ENCODE measurements at regions not wholly inside any gene's neighbourhood (a gene's known extent, or its start where the extent isn't known, plus 50 kb on each side); places are given as distances from the start of the nearest gene placed in this dataset.

DNA sequence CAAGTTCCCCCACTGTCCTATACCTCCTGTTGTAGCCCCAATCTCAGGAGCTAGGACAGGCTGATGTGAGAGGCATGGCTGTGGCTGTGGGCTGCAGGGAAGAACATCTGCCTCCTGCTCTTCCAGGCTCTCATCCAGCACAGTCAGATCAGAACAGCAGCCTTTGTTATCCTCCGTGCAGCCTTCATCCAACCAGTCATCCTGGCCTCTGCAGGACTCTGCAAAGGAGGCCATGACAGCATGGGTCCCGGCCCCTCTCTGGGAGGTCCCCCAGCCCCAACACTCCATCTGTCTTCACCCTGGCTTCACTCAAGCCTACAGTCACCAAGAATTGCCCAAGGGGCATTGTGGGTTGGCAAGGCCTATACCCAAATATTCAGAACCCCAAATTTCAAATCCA is 223.2 kb upstream of the COPS8 start:
- in situ Hi-C loops (cut with HindIII; ENCODE audit: low sequenced_read_pairs) = no loop called here
- no peak overlapping the region for H3K4me3 ChIP-seq (ENCODE audit: low read depth, low read length)
- TF ChIP-seq, protein P1, sequence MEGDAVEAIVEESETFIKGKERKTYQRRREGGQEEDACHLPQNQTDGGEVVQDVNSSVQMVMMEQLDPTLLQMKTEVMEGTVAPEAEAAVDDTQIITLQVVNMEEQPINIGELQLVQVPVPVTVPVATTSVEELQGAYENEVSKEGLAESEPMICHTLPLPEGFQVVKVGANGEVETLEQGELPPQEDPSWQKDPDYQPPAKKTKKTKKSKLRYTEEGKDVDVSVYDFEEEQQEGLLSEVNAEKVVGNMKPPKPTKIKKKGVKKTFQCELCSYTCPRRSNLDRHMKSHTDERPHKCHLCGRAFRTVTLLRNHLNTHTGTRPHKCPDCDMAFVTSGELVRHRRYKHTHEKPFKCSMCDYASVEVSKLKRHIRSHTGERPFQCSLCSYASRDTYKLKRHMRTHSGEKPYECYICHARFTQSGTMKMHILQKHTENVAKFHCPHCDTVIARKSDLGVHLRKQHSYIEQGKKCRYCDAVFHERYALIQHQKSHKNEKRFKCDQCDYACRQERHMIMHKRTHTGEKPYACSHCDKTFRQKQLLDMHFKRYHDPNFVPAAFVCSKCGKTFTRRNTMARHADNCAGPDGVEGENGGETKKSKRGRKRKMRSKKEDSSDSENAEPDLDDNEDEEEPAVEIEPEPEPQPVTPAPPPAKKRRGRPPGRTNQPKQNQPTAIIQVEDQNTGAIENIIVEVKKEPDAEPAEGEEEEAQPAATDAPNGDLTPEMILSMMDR (IDR thresholded peaks at IDR 0.05; ENCODE audit: low read depth, low read length) = no peak
- DNase-seq (ENCODE audit: low read depth, low spot score) = no peak

DNA sequence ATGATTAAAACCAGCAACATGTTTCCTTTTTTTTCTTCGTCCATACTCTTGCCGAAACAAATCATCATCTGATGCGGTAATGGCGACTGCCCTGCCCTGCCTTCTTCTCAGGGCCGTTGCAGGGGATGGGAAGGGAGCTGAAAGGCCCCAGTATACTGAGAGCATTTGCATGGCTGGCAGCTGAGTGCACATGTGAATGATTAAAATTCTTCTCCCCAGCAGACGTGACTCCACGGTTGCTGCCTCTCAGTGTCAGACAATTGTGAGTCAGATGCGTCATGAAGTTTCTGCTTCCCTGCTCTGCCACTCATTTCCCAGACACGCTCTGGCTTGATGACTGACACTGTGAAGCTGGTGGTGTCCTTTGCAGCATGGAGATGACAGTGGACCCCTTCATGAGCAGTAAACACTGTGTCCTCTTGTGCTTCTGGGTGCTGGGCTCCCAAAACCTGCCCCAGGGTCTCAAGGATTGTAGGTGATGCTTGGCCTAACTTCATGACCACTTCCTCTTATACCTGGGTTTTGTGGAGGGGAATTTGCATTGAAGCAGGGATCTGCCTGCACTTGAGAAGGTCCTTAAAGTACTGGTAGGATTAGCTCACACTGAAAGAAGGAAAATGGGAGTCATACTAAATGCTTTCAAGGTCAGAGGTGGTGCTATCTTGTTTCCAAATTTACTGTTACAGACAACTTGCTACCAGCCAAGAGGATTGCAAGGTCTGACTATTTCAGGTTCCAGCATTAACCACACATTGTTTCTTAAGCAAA is 222.5 kb upstream of the COPS8 start:
- DNase-seq (ENCODE audit: low read depth, low spot score) = peak; percentile 81
- TF ChIP-seq, protein P1 (IDR thresholded peaks at IDR 0.05; ENCODE audit: low read depth, low read length) = no peak
- in situ Hi-C loops (cut with HindIII; ENCODE audit: low sequenced_read_pairs) = no loop called here
- H3K4me3 ChIP-seq (ENCODE audit: low read depth, low read length) = no peak overlapping the region

DNA sequence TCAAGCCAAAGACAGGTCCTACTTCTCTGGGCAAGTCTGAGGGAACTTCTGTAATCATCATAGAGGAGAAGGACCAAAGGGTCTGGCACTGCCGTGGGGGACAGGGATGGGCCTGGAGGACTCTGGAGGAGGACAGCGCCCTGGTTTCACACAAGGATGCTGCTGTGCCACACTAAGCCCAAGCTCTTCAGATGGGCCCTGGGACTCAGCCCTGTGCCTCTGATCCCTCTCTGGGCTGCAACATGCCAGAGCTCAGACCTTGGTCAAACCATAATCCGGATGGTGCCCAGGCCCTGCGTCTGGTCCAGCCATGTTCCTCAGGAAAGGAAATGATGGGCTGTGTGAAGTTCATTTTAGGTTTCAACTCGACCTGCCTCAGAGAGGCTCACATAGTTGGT is 222.0 kb upstream of the COPS8 start:
- in situ Hi-C loops (cut with HindIII; ENCODE audit: low sequenced_read_pairs) = no loop called here
- TF ChIP-seq, protein P1 (IDR thresholded peaks at IDR 0.05; ENCODE audit: low read depth, low read length) = no peak
- no peak for DNase-seq (ENCODE audit: low read depth, low spot score)
- no peak overlapping the region for H3K4me3 ChIP-seq (ENCODE audit: low read depth, low read length)

DNA sequence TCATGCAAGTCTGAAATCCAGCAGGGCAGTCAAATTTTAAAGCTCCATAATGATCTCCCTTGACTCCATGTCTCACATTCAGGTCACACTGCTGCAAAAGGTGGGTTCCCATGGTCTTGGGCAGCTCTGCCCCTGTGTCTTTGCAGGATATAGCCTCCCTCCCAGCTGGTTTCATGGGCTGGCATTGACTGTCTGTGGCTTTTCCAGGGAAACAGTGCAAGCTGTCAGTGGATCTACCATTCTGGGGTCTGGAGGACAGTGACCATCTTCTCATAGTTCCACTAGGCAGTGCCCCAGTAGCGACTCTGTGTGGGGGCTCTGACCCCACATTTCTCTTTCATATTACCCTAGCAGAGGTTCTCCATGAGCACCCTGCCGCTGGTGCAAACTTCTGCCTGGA is 220.6 kb upstream of the COPS8 start:
- no peak for DNase-seq (ENCODE audit: low read depth, low spot score)
- no peak overlapping the region for H3K4me3 ChIP-seq (ENCODE audit: low read depth, low read length)
- TF ChIP-seq, protein P1 (IDR thresholded peaks at IDR 0.05; ENCODE audit: low read depth, low read length) = no peak
- in situ Hi-C loops (cut with HindIII; ENCODE audit: low sequenced_read_pairs) = no loop called here

DNA sequence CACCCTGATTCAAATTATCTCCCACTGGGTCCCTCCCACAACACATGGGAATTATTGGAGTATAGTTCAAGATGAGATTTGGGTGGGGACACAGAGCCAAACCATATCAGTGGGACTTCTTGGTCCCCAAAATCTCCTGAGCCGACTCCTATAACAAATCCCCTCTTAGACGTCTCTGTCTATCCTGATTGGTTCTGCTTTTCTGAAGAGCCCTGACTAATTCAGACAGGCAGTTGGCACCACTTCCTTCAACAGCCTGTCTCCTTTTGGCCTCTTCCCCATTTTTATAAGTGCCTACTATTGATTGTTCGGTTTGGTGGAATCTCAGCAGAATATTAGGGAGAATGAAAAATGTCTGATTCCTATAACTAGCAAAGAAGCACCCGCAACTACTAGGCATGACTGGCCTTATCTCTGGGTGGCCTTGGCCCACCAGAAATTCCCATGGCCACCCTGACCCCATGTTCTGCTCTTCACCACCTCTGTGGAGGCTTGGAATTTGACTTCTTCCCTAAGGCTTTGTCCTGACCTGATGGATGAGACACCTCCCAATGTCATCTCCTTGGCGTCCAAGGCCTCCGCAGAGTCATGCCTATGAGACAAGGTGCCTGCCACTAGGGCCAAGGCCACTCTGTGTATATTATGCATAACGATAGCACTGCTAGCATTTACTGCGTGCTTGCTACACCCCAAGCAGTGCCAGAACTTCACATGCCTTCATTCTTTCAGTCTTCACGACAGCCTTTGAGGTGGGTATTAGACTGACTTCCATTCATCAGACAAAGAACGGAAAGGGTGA is 218.9 kb upstream of the COPS8 start:
- DNase-seq (ENCODE audit: low read depth, low spot score) = no peak
- H3K4me3 ChIP-seq (ENCODE audit: low read depth, low read length) = no peak overlapping the region
- TF ChIP-seq, protein P1 (IDR thresholded peaks at IDR 0.05; ENCODE audit: low read depth, low read length) = no peak
- in situ Hi-C loops (cut with HindIII; ENCODE audit: low sequenced_read_pairs) = no loop called here

DNA sequence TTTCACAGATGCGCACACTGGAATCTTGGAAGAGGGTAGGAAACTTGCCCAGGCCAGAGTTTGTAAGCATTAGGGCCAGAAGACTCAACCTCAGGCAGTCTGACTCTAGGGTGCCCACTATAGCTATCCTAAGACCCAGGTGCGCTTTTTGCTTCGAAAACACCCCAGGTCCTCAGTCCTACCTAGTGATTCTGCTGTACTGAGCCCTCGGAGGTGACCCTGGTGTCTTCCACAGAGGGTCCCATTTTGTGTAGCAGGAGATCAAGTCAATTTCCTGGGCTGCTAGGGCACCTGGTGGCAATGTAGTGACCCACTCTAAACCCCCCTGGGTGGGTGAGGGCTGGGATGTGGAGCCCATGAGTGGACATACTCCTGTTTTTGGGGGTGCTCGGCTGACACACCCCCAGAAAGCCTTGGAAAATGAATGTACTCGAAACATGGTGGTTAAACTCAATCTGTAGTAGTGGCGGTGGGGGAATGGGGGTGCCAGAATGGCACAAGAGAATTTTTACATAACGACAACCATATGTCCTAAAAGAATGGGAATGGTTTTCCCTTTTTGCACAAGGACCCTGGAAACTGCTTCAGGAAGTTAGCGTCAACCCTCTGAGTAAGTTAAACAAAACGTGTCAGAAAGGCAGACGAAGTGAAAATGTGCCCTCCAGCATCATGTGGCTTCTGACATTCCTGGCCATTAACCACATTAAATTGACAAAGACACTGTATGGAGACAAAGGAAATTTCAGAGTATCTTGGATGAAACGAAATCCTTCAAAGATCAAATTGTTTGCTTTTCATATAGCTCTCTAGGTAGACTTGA is 218.0 kb upstream of the COPS8 start:
- no peak for DNase-seq (ENCODE audit: low read depth, low spot score)
- no peak overlapping the region for H3K4me3 ChIP-seq (ENCODE audit: low read depth, low read length)
- TF ChIP-seq, protein P1 (IDR thresholded peaks at IDR 0.05; ENCODE audit: low read depth, low read length) = no peak
- in situ Hi-C loops (cut with HindIII; ENCODE audit: low sequenced_read_pairs) = no loop called here

Measured in astrocyte of the spinal cord (primary cell).